NCI-H446 (cell line): ENCODE measurements at regions not wholly inside any gene's neighbourhood (a gene's known extent, or its start where the extent isn't known, plus 50 kb on each side); places are given as distances from the start of the nearest gene placed in this dataset.
"Not testable (repeated sequence)": the region's sequence is repeated elsewhere in the genome, so short reads cannot be mapped to it uniquely, and the experiment has no call there.

Experiments
- DNase-seq, 2 experiments: peaks; one replicate each; lab custom pipeline; 2025; lab: John Stamatoyannopoulos, UW

GRCh38 chr14:106665814-106666213 is 1139.4 kb downstream of the TMEM121 start:
- no peak for DNase-seq

GRCh38 chr14:106666341-106666740 is 1140.0 kb downstream of the TMEM121 start:
- no peak for DNase-seq

GRCh38 chr14:106670011-106670410 is 1143.6 kb downstream of the TMEM121 start:
- DNase-seq = no peak

GRCh38 chr14:106674093-106674492 is 1147.7 kb downstream of the TMEM121 start:
- DNase-seq = not testable (repeated sequence)

- not testable (repeated sequence) for DNase-seq
Measured at GRCh38 chr14:106674509-106675125, 1148.2 kb downstream of the TMEM121 start.

- DNase-seq = not testable (repeated sequence)
Measured at GRCh38 chr14:106675716-106676115, 1149.3 kb downstream of the TMEM121 start.

- no peak for DNase-seq
Measured at GRCh38 chr14:106679776-106680175, 1153.4 kb downstream of the TMEM121 start.

- DNase-seq = no peak
Measured at GRCh38 chr14:106681161-106681560, 1154.8 kb downstream of the TMEM121 start.

- DNase-seq = no peak
Measured at GRCh38 chr14:106681568-106681967, 1155.2 kb downstream of the TMEM121 start.

- DNase-seq = no peak
Measured at GRCh38 chr14:106683631-106684030, 1157.2 kb downstream of the TMEM121 start.

- DNase-seq = no peak
Measured at GRCh38 chr14:106686533-106686932, 1160.2 kb downstream of the TMEM121 start.

- DNase-seq = no peak
Measured at GRCh38 chr14:106690333-106690891, 1164.0 kb downstream of the TMEM121 start.

GRCh38 chr14:106691601-106692291 is 1165.4 kb downstream of the TMEM121 start:
- DNase-seq = no peak

- DNase-seq = no peak
Measured at GRCh38 chr14:106694638-106695393, 1168.4 kb downstream of the TMEM121 start.

GRCh38 chr14:106698620-106699267 is 1172.4 kb downstream of the TMEM121 start:
- DNase-seq = not testable (repeated sequence)

GRCh38 chr14:106703651-106704050 is 1177.3 kb downstream of the TMEM121 start:
- not testable (repeated sequence) for DNase-seq

GRCh38 chr14:106706488-106706887 is 1180.1 kb downstream of the TMEM121 start:
- not testable (repeated sequence) for DNase-seq

- DNase-seq = not testable (repeated sequence)
Measured at GRCh38 chr14:106710187-106710586, 1183.8 kb downstream of the TMEM121 start.

- not testable (repeated sequence) for DNase-seq
Measured at GRCh38 chr14:106712513-106712912, 1186.1 kb downstream of the TMEM121 start.

GRCh38 chr14:106714446-106715428 is 1188.4 kb downstream of the TMEM121 start:
- not testable (repeated sequence) for DNase-seq

- DNase-seq = not testable (repeated sequence)
Measured at GRCh38 chr14:106717544-106717943, 1191.2 kb downstream of the TMEM121 start.
